Epithelial cell of esophagus (primary cell): ENCODE measurements at regions not wholly inside any gene's neighbourhood (a gene's known extent, or its start where the extent isn't known, plus 50 kb on each side); places are given as distances from the start of the nearest gene placed in this dataset.

ENCODE experiments used
- DNase-seq: peaks from one replicate; pipeline ENCODE4 v3.0.0; 2010; ENCODE audit warnings: low read depth
- H3K4me3 ChIP-seq: 2 replicates; pipeline ENCODE4 v1.5.1; 2011; ENCODE audit warnings: mild to moderate bottlenecking, low read length, control low read depth
- TF ChIP-seq, protein P1 (sequence below): IDR thresholded peaks from 2 replicates; pipeline ENCODE4 v1.5.1; 2011; ENCODE audit warnings: low read depth, mild to moderate bottlenecking, low read length, control low read depth, inconsistent platforms; ENCODE audit not compliant: insufficient read depth; ENCODE audit errors: missing control alignments

DNA sequence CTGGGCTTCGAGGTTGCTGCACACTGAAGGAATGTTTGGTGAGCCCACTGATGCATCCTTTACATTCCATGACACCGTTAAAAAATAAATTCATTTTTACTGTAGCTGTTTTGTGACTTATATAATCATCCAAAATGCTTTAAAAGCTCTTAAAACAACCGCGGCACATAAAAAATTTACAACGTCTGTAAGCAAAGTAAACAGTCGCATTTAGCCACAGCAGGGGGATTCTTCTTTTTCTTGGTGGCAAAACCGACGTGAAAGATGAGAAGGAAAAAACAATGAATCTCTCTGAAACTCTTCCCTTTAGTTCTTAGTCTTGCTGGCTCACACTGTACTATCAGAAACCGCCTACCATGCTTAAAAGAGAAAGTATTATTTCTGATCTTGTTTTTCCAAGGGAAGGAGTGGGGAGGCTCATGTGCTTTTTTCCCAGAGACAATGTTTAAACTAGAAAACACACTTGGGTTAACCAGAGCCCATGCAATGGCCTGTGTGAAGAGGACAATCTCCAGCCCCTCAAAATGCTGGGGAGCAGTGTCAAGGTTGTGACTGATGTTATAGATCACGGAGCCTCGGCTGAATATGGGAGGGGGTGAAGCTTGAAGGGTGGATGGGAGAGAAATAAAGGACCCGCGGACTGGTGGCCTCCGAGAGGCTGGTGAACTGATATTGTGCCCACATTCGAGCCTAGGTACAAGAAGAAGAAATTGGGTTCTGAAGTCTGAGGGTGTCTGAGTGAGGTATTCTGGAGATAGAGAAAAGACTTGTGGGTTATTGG is 91.1 kb downstream of the IRF8 start:
- no peak for DNase-seq
- no peak overlapping the region for H3K4me3 ChIP-seq
- TF ChIP-seq, protein P1, sequence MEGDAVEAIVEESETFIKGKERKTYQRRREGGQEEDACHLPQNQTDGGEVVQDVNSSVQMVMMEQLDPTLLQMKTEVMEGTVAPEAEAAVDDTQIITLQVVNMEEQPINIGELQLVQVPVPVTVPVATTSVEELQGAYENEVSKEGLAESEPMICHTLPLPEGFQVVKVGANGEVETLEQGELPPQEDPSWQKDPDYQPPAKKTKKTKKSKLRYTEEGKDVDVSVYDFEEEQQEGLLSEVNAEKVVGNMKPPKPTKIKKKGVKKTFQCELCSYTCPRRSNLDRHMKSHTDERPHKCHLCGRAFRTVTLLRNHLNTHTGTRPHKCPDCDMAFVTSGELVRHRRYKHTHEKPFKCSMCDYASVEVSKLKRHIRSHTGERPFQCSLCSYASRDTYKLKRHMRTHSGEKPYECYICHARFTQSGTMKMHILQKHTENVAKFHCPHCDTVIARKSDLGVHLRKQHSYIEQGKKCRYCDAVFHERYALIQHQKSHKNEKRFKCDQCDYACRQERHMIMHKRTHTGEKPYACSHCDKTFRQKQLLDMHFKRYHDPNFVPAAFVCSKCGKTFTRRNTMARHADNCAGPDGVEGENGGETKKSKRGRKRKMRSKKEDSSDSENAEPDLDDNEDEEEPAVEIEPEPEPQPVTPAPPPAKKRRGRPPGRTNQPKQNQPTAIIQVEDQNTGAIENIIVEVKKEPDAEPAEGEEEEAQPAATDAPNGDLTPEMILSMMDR, result no peak

DNA sequence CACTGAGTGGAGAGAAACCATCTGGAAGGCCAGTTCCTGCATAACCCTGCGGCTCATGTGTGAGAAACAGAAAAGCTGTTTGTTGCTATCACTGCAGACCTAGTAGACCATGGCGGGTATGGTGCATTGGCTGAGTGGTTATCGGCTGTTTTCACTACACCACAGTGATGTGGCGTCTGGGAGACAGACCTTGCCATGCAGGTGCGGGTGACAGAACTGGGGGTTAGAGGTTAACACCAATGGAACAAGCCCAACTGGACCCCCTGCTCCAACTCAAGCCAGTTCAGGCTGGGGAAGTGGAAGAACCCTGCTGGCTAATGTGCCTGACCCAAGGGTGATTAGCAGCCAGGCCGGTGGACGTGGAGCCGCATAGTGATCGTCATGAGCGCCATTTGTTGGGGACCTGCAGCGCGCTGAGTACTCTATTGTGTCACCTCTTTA is 91.9 kb downstream of the IRF8 start:
- no peak overlapping the region for H3K4me3 ChIP-seq
- DNase-seq, result no peak
- TF ChIP-seq, protein P1, result no peak

DNA sequence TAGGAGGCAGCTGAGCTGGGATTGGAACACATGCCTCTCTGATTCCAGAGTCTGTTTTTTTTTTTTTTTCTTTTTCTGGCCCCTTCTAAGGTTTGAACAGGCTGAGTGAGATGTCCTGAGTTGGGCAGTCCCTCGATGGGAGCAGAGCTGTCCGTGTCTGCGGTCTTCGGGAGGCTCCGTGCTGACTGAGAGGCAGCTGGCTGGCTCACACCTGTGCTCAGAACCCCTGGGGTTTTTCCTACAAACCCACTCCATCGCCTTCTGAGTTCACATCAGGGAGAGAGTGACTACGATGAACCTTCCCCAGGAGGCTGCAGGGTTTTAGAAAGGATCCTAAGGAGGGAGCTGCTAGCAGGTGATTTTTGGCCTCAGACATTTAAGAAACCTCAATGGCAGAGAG is 92.5 kb downstream of the IRF8 start:
- TF ChIP-seq, protein P1, result no peak
- H3K4me3 ChIP-seq, result no peak overlapping the region
- no peak for DNase-seq

DNA sequence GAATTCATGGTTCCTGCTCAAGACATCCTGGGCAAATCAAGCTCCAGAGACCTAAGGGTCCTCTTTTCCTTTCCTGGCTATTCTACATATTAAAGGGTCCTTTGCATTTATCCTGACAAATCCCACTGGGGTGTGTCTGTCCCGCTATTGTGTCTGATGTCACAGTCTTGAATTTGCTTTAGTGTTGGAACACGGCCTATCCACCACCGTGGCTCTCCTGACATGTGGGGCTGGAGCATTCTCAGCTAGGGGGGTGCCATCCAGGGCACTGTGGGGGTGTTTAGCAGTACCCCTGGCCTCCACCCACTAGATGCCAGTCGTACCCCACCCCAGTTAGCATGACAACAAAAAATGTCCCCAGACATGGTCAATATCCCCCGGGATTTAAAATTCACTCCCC is 92.9 kb downstream of the IRF8 start:
- TF ChIP-seq, protein P1, result no peak
- DNase-seq, result no peak
- H3K4me3 ChIP-seq, result no peak overlapping the region

DNA sequence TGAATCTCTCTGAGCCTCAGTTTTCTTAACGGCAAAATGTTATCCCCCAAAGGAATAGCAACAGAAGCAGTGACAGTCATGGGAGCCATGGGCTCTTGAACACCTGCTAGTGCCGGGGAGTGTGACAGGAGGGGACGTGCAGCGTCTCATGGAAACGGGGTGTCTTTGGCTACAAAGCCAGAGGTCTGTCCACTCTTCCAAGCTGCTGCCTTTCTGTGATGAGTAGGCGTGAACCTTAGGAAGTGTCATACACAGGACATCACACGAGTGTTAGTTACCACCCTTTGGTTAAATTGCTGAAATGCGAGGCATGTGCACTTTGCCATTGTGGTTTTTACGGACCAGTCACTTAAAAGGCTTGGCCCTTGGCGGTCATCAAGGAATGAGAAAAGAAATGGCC is 93.4 kb downstream of the IRF8 start:
- DNase-seq, result no peak
- no peak overlapping the region for H3K4me3 ChIP-seq
- TF ChIP-seq, protein P1, result no peak

DNA sequence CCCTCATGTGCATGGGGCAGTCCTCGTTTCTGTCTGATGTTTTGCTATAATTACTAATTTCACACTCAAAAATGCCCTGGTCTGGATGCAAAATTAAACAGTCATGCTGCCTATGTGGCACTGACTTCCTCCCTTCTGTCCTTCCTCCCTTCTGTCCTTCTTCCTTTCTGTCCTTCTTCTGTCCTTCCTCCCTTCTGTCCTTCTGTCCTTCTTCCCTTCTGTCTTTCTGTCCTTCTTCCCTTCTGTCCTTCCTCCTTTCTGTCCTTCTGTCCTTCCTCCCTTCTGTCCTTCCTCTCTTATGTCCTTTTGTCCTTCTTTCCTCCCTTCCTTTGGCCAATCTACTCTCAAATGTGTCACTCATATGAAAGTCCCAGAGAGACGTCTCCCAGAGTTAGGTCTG is 93.8 kb downstream of the IRF8 start:
- TF ChIP-seq, protein P1, result no peak
- no peak overlapping the region for H3K4me3 ChIP-seq
- no peak for DNase-seq
